ENCODE measurements at regions not wholly inside any gene's neighbourhood (a gene's known extent, or its start where the extent isn't known, plus 50 kb on each side); places are given as distances from the start of the nearest gene placed in this dataset.

DNA sequence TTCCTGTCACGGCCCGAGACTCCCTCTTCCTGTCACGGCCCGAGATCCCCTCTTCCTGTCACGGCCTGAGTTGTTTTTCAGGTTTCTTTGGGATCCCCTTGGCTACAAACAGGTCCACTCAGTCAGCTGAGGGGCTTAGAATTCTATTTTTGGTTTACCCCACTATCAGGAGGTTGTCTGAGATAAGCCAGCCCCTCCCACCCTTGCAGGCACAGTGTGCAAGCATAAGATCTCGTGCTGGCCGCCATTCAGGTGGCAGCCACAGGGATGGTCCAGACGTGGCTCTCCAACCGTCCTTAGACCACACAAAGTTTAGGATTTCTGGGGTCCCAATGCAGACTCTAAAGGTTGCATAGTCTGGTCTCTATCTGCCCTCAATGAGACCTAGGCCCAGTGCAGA, 186.0 kb upstream of the PLCXD1 start:
- peak; percentile 1 for DNase-seq
